ENCODE measurements at regions not wholly inside any gene's neighbourhood (a gene's known extent, or its start where the extent isn't known, plus 50 kb on each side); places are given as distances from the start of the nearest gene placed in this dataset.

DNA sequence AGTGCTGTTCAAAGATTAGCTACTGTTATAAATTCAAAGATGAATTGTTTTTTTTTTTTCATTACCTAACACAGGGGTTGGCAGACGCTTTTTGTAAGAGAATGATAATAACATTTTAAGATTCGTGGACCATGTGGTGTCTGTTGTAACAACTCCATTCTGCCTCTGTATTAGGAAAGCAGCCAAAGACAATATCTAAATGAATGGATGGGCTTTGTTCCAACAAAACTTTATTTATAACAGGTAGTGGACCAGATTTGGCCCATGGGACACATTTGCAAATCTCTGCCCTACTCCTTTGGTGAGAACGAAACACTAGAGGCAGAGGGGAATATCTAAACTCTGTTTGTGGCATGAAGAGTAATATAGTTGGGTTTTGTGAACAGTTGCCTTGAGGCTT lies 83.6 kb upstream of the BLID start:
- Histone ChIP-seq H3K4me3 (ENCODE audit: insufficient read depth, low read depth, low read length) (no peak overlapping the region), H3K9ac (ENCODE audit: low read length) (no peak overlapping the region), H3K4me1 (ENCODE audit: insufficient read depth, low read length) (peaks cover 60% of the 10 kb centered on the region), H2AFZ (ENCODE audit: low read depth, low read length) (no peak overlapping the region), H3K27ac (ENCODE audit: low read depth, low read length) (peak overlapping the region; percentile 58), H3K27me3 (ENCODE audit: insufficient read depth, low read length) (no peaks in the 10 kb centered on the region), H3K4me2 (ENCODE audit: low read length) (peak overlapping the region; percentile 39), H3K79me2 (ENCODE audit: insufficient read depth, low read length) (peaks cover 85% of the 10 kb centered on the region), H4K20me1 (ENCODE audit: insufficient read depth, low read length) (no peaks in the 10 kb centered on the region), H3K9me3 (ENCODE audit: insufficient read depth, low read depth, low read length) (no peaks in the 10 kb centered on the region), H3K36me3 (ENCODE audit: insufficient read depth, low read length) (peaks cover 2% of the 10 kb centered on the region)
- peak overlapping the region; percentile 48 for H3K27ac Mint-ChIP-seq (ENCODE audit: unreplicated experiment)
- H3K27me3 Mint-ChIP-seq (ENCODE audit: low read depth, unreplicated experiment), result no peaks in the 10 kb centered on the region
- H3K4me3 Mint-ChIP-seq (ENCODE audit: unreplicated experiment), result no peak overlapping the region
- no peak for FAIRE-seq
- peak; percentile 68 for DNase-seq (ENCODE audit: low read depth)
- no peaks in the 10 kb centered on the region for H3K36me3 Mint-ChIP-seq (ENCODE audit: low read depth, unreplicated experiment)
- no peak for TF ChIP-seq EZH2 (IDR thresholded peaks at IDR 0.05; ENCODE audit: insufficient read depth, low read length)
- TF ChIP-seq, protein P1, sequence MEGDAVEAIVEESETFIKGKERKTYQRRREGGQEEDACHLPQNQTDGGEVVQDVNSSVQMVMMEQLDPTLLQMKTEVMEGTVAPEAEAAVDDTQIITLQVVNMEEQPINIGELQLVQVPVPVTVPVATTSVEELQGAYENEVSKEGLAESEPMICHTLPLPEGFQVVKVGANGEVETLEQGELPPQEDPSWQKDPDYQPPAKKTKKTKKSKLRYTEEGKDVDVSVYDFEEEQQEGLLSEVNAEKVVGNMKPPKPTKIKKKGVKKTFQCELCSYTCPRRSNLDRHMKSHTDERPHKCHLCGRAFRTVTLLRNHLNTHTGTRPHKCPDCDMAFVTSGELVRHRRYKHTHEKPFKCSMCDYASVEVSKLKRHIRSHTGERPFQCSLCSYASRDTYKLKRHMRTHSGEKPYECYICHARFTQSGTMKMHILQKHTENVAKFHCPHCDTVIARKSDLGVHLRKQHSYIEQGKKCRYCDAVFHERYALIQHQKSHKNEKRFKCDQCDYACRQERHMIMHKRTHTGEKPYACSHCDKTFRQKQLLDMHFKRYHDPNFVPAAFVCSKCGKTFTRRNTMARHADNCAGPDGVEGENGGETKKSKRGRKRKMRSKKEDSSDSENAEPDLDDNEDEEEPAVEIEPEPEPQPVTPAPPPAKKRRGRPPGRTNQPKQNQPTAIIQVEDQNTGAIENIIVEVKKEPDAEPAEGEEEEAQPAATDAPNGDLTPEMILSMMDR (IDR thresholded peaks at IDR 0.05; ENCODE audit: insufficient read depth, low read depth, low read length), result no peak
- H3K9me3 Mint-ChIP-seq (ENCODE audit: unreplicated experiment), result no peaks in the 10 kb centered on the region
- H3K4me1 Mint-ChIP-seq (ENCODE audit: low read depth, unreplicated experiment), result peaks cover 52% of the 10 kb centered on the region

DNA sequence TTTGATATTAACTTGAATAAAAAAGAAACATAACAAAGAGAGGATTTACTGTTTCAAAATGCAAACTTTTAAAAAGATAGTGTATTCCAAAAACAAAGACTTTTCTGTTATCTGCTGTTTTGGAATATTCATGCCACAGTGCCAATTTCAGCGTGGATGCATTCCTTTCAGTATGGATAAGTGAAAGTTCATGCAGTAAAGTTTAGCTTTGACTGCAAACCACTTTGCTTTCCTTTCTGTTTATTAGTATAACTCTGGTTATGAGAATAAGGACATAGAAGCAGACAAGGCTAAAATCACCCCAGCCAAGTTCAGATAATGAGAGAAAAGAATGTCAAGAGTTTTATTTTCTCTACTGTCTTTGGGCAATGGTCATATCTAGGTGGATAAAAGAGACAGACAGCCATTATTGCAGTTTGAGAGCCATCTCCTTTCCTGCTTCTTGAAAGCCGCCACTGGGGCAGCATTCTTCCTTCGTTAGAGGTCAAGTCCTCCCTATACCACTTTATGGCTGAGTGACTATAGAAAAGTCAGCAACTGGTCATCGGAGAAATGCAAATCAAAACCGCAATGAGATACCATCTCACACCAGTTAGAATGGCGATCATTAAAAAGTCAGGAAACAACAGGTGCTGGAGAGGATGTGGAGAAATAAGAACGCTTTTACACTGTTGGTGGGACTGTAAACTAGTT lies 82.4 kb upstream of the BLID start:
- Mint-ChIP-seq H3K36me3 (ENCODE audit: low read depth, unreplicated experiment) (no peaks in the 10 kb centered on the region), H3K4me1 (ENCODE audit: low read depth, unreplicated experiment) (peaks cover 61% of the 10 kb centered on the region), H3K27me3 (ENCODE audit: low read depth, unreplicated experiment) (no peaks in the 10 kb centered on the region), H3K9me3 (ENCODE audit: unreplicated experiment) (no peaks in the 10 kb centered on the region), H3K27ac (ENCODE audit: unreplicated experiment) (peak overlapping the region; percentile 53), H3K4me3 (ENCODE audit: unreplicated experiment) (peak overlapping the region; percentile 46)
- Histone ChIP-seq H3K9me3 (ENCODE audit: insufficient read depth, low read depth, low read length) (no peaks in the 10 kb centered on the region), H3K4me1 (ENCODE audit: insufficient read depth, low read length) (peaks cover 65% of the 10 kb centered on the region), H3K27me3 (ENCODE audit: insufficient read depth, low read length) (no peaks in the 10 kb centered on the region), H3K4me3 (ENCODE audit: insufficient read depth, low read depth, low read length) (no peak overlapping the region), H3K36me3 (ENCODE audit: insufficient read depth, low read length) (peaks cover 2% of the 10 kb centered on the region), H2AFZ (ENCODE audit: low read depth, low read length) (no peak overlapping the region), H3K27ac (ENCODE audit: low read depth, low read length) (peak overlapping the region; percentile 92), H3K4me2 (ENCODE audit: low read length) (peak overlapping the region; percentile 68), H4K20me1 (ENCODE audit: insufficient read depth, low read length) (no peaks in the 10 kb centered on the region), H3K9ac (ENCODE audit: low read length) (peak overlapping the region; percentile 75), H3K79me2 (ENCODE audit: insufficient read depth, low read length) (peaks cover 86% of the 10 kb centered on the region)
- FAIRE-seq (no peak), DNase-seq (ENCODE audit: low read depth) (no peak)
- TF ChIP-seq, protein P1 (IDR thresholded peaks at IDR 0.05; ENCODE audit: insufficient read depth, low read depth, low read length), result no peak
- TF ChIP-seq EZH2 (IDR thresholded peaks at IDR 0.05; ENCODE audit: insufficient read depth, low read length), result no peak

Measured in astrocyte (in vitro differentiated cells and primary cell).